Right cardiac atrium (tissue), 5 donors: ENCODE measurements at regions not wholly inside any gene's neighbourhood (a gene's known extent, or its start where the extent isn't known, plus 50 kb on each side); places are given as distances from the start of the nearest gene placed in this dataset.

ENCODE experiments used
- ATAC-seq, 2 donors: fragments of 200-7000 bp; cut with Tn5 transposase; one replicate each; pipeline versions ENCODE4 v1.8.0 to v1.9.1; 2020; ENCODE audit warnings: moderate library complexity in 2 of 2, mild to moderate bottlenecking in 1 of 2
- DNase-seq, 3 donors: peaks; one replicate each; pipeline ENCODE4 v3.0.0-alpha.2; 2020
- H3K27ac ChIP-seq: one replicate; pipeline ENCODE4 v1.5.1; 2013; ENCODE audit warnings: mild to moderate bottlenecking, low read length, control low read depth, moderate library complexity
- H3K27me3 ChIP-seq: one replicate; pipeline ENCODE4 v1.6.1; 2013; ENCODE audit not compliant: control insufficient read depth, insufficient read depth
- H3K4me1 ChIP-seq: one replicate; pipeline ENCODE4 v1.6.1; 2013; ENCODE audit warnings: low read length; ENCODE audit not compliant: control insufficient read depth, insufficient read depth
- H3K4me3 ChIP-seq: one replicate; pipeline ENCODE4 v1.5.1; 2013; ENCODE audit warnings: low read length, control low read depth
- H3K9me3 ChIP-seq: one replicate; pipeline ENCODE4 v1.6.1; 2013; ENCODE audit warnings: low read length; ENCODE audit not compliant: control insufficient read depth
- WGBS: extraction: QIAGEN DNeasy Blood & Tissue Kit; methylation state at CpG from one replicate; pipeline ENCODE4 v1.1.7; 2013; 5-methylcytosine and 5-hydroxymethylcytosine counted together
- intact Hi-C, 4 donors: fragments of 100-400 bp; cut with DNase I; formaldehyde crosslinking; loops; one replicate each; pipeline versions ENCODE4 v1.11.0 to v1.14.0; 2022 to 2023
- donor health status: healthy with polysubstance abuse.
- donor health status: DM: no; HTN: yes; CAD: no.
- donor health status: DM: no; HTN: no; CAD: no.
- donor health status: DM: no; HTN: yes; CAD: no; lungs with severe emphysema.
- donor health status: DM: yes; HTN: yes; CAD: no.

GRCh38 chr9:115964710-115965347 is 188.8 kb upstream of the PAPPA start:
- no peak overlapping the region for H3K27ac ChIP-seq
- H3K4me1 ChIP-seq: no peaks in the 10 kb centered on the region
- 75% methylated on average over 3 of the region's 3 CpGs for WGBS
- no peak overlapping the region for H3K4me3 ChIP-seq
- no peaks in the 10 kb centered on the region for H3K9me3 ChIP-seq
- no peak for DNase-seq
- no peaks in the 10 kb centered on the region for H3K27me3 ChIP-seq
- ATAC-seq: no peak
- intact Hi-C loops: no loop called here

GRCh38 chr9:115966660-115967059 is 186.9 kb upstream of the PAPPA start:
- no peaks in the 10 kb centered on the region for H3K27me3 ChIP-seq
- H3K27ac ChIP-seq: no peak overlapping the region
- ATAC-seq: no peak
- H3K4me1 ChIP-seq: no peaks in the 10 kb centered on the region
- no peaks in the 10 kb centered on the region for H3K9me3 ChIP-seq
- DNase-seq: no peak
- intact Hi-C loops: no loop called here
- 58% methylated on average over 1 of the region's 1 CpG for WGBS
- H3K4me3 ChIP-seq: no peak overlapping the region

- no peak overlapping the region for H3K27ac ChIP-seq
- no peaks in the 10 kb centered on the region for H3K4me1 ChIP-seq
- DNase-seq (no peak), ATAC-seq (no peak)
- H3K9me3 ChIP-seq: no peaks in the 10 kb centered on the region
- no peaks in the 10 kb centered on the region for H3K27me3 ChIP-seq
- no peak overlapping the region for H3K4me3 ChIP-seq
- 83% methylated on average over 2 of the region's 2 CpGs for WGBS
- intact Hi-C loops: no loop called here
These were observed 184.5 kb upstream of the PAPPA start for GRCh38 chr9:115969096-115969495.

GRCh38 chr9:115972362-115972761 is 181.2 kb upstream of the PAPPA start:
- Histone ChIP-seq H3K27me3 (no peaks in the 10 kb centered on the region), H3K4me1 (no peaks in the 10 kb centered on the region), H3K9me3 (no peaks in the 10 kb centered on the region), H3K4me3 (no peak overlapping the region), H3K27ac (no peak overlapping the region)
- intact Hi-C loops: no loop called here
- ATAC-seq (no peak), DNase-seq (no peak)

- Histone ChIP-seq H3K27ac (no peak overlapping the region), H3K4me3 (no peak overlapping the region), H3K27me3 (no peaks in the 10 kb centered on the region), H3K9me3 (no peaks in the 10 kb centered on the region), H3K4me1 (no peaks in the 10 kb centered on the region)
- WGBS: 82% methylated on average over 2 of the region's 2 CpGs
- DNase-seq (no peak), ATAC-seq (no peak)
- intact Hi-C loops: no loop called here
These were observed 180.6 kb upstream of the PAPPA start for GRCh38 chr9:115972843-115973595.

GRCh38 chr9:115976781-115977180 is 176.8 kb upstream of the PAPPA start:
- Histone ChIP-seq H3K27ac (no peak overlapping the region), H3K4me3 (no peak overlapping the region), H3K9me3 (no peaks in the 10 kb centered on the region), H3K27me3 (no peaks in the 10 kb centered on the region), H3K4me1 (no peaks in the 10 kb centered on the region)
- intact Hi-C loops: no loop called here
- DNase-seq: no peak
- no peak for ATAC-seq
- WGBS: 77% methylated on average over 2 of the region's 2 CpGs

- no peaks in the 10 kb centered on the region for H3K4me1 ChIP-seq
- ATAC-seq (no peak), DNase-seq (no peak)
- no peaks in the 10 kb centered on the region for H3K9me3 ChIP-seq
- H3K27ac ChIP-seq: no peak overlapping the region
- H3K4me3 ChIP-seq: no peak overlapping the region
- no peaks in the 10 kb centered on the region for H3K27me3 ChIP-seq
- intact Hi-C loops: no loop called here
These were observed 175.5 kb upstream of the PAPPA start for GRCh38 chr9:115978091-115978490.

- Histone ChIP-seq H3K27me3 (no peaks in the 10 kb centered on the region), H3K4me3 (no peak overlapping the region), H3K9me3 (no peaks in the 10 kb centered on the region), H3K4me1 (no peaks in the 10 kb centered on the region), H3K27ac (no peak overlapping the region)
- DNase-seq (no peak), ATAC-seq (no peak)
- intact Hi-C loops: no loop called here
- 40% methylated on average over 3 of the region's 3 CpGs for WGBS
These were observed 174.9 kb upstream of the PAPPA start for GRCh38 chr9:115978659-115979096.

GRCh38 chr9:115980054-115980453 is 173.5 kb upstream of the PAPPA start:
- whole genome bisulfite sequencing: 80% methylated on average over 2 of the region's 2 CpGs
- no peaks in the 10 kb centered on the region for H3K4me1 ChIP-seq

GRCh38 chr9:115980502-115980901 is 173.1 kb upstream of the PAPPA start:
- ATAC-seq (no peak), DNase-seq (no peak)
- WGBS: 100% methylated on average over 1 of the region's 1 CpG
- Histone ChIP-seq H3K4me3 (no peak overlapping the region), H3K27me3 (no peaks in the 10 kb centered on the region), H3K9me3 (no peaks in the 10 kb centered on the region), H3K4me1 (no peaks in the 10 kb centered on the region), H3K27ac (no peak overlapping the region)
- intact Hi-C loops: no loop called here

More at GRCh38 chr9:115980054-115980453, 173.5 kb upstream of the PAPPA start:
- intact Hi-C loops: no loop called here
- Histone ChIP-seq H3K27ac (no peak overlapping the region), H3K27me3 (no peaks in the 10 kb centered on the region), H3K9me3 (no peaks in the 10 kb centered on the region), H3K4me3 (no peak overlapping the region)
- no peak for ATAC-seq
- DNase-seq: no peak

GRCh38 chr9:115980976-115981375 is 172.6 kb upstream of the PAPPA start:
- no peak overlapping the region for H3K4me3 ChIP-seq
- H3K27ac ChIP-seq: no peak overlapping the region
- H3K27me3 ChIP-seq: no peaks in the 10 kb centered on the region
- intact Hi-C loops: no loop called here
- no peaks in the 10 kb centered on the region for H3K9me3 ChIP-seq
- no peaks in the 10 kb centered on the region for H3K4me1 ChIP-seq
- DNase-seq (no peak), ATAC-seq (no peak)
- WGBS: 82% methylated on average over 4 of the region's 4 CpGs
